Cerebellar cortex (tissue), 1 donor: ENCODE measurements at regions not wholly inside any gene's neighbourhood (a gene's known extent, or its start where the extent isn't known, plus 50 kb on each side); places are given as distances from the start of the nearest gene placed in this dataset.
A peak's percentile ranks its signal among the peaks of the same experiment; 100 is the strongest.

Experiments used
- DNase-seq: peaks from one replicate; pipeline ENCODE4 v3.0.0-alpha.2; 2015; ENCODE audit warnings: low spot score

DNA sequence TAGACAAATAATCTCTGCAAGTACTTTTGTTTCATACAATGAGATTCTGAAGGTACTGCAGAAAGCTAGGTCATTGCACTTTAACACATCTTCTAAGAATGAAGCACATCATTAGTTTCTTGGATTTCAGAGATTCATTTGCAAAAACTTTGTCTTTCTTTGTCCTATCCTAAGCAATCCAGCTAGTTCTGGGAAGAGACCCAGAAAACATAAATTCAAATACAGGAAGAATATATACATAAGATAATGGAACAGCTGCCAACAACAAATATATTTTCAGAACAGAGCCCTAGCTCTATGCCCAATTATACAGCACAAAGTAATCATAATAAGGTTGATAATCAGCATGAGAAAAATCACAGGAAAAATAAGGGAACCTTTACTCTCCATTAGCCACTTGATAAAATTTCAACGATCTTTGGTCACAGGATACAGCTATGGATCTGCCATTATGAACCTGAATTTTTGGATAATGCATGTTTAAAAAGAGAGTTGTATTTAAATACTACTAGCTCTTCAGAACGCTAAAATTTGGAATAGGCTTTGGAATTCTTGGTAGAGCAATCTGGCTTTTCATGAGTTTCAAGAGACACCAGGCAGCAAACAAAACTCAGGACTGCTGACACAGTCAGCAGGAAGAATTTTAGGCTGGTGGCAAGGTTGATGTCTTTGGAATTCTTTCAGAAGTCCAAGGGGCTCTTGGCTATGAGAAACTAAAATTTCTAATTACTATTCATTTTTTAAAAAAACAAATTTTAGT is 250.4 kb upstream of the SMIM21 start:
- no peak for DNase-seq

DNA sequence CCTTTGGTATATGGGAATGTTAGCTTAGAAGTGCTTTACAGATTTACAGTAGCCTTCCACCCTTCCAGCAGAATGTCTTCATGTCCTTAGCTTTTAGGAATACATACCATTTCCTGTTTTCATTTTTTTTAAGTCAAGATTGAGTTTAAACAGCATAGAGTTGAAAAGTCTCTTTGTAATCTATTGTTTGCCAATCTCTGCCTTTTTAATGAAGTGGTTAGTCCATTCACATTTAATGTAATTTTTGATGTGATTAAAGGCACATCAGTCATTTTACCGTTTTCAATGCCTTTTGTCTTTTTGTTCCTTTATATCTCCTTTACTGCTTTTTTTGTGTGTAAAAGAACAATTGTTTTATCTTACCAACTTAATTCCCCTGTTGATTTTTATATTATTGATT is 233.4 kb upstream of the SMIM21 start:
- no peak for DNase-seq

GRCh38 chr18:75659535-75660023 is 232.1 kb upstream of the SMIM21 start:
- no peak for DNase-seq

GRCh38 chr18:75658330-75658729 is 230.8 kb upstream of the SMIM21 start:
- DNase-seq = no peak

- no peak for DNase-seq
Measured at GRCh38 chr18:75656563-75657247, 229.2 kb upstream of the SMIM21 start.

DNA sequence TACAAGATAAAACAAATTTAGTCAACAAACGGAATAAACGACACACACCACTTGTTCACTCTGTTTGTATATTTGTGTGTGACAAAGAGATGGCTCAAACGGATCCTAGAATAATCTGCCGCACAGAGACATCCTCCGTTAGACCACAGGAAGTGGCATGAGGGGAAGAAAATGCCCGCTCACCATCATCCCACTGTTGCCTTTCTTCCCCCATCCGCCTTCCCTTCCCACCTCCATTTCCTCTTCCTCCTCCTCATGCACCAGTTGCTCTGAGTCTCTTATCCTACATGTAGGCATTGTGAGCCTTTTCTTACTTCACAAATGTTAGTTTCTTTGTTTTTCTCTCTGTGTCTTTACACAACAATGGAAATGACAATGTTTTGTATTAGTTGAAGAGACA is 228.5 kb upstream of the SMIM21 start:
- no peak for DNase-seq

DNA sequence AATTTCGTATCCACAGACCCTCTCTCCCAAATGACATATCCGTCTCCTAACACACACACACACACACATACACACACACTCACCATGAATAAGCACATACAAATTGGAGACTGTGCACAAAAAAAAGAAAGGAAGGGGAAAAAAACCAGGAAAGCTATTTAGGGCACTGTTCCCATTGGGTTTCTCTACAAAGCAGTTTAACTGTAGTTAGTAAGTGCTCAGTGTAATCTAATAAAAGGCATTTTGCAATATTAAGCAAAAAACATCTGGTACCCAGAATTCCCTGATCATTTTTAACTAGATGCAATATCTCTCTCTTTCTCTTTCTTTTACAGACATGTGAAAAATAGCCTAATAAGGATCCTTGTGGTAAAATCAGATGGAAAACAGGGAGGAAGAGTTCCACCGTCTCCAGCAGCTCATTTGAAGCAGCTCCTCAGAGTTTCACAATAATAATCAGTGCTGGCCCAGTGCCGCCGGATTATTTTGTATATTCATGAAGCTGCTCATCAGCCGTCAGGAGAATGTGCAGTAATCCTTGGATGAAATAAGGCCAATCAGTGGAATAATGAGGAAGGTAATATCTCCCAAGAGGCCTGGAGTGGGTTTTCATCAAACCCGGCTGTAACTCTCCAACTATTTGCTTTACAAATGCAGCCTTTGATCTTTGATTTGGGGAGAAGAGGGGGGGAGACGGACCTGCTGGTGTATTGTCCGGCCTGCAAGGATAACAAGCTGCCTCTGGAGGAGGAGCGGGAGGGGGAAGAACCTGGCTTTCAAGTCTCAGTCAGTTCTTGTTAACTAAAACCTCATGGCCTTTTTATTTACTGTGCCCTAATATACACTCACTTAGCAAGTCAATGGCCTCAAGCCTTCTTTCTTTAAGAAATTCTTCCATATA is 227.6 kb upstream of the SMIM21 start:
- no peak for DNase-seq

GRCh38 chr18:75654386-75654785 is 226.9 kb upstream of the SMIM21 start:
- no peak for DNase-seq

GRCh38 chr18:75652528-75652927 is 225.0 kb upstream of the SMIM21 start:
- DNase-seq = no peak

DNA sequence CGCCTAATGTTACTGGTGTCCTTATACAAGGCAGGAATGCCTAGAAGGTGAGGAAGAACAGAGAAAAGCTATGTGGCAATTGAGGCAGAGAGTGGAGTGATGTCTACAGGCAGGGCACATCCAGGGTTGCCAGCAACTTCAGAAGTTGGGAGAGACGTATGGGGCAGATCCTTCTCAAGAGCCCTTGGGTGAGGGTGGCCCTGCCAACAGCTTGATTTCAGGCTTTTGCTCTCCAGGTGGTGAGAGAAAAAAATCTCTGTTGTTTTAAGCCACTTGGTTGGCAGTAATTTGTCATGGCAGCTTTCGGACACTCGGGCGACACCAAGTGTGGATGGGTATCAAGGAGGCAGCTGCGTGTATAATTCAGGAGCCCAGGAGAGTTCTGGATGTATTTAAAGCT is 217.4 kb upstream of the SMIM21 start:
- DNase-seq = no peak

DNA sequence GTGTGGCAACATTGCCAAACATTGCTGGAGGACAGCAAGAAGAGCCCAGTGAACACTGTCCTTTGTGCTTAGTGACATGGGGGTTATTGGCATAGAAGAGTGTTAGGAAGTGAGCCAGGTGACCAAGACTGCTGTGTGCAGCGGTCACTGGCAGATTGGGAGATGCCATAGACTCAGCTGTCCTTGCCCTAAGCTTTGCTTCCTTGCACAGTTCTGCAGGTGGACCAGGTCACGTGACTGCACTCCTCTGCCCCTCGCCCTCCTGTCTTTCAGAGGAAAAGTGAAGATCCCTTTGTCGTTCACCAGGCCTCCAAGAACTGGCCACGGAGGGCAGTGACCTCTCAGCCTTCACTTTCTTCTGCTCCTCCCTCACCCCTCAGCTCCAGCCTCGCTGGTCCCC is 215.6 kb upstream of the SMIM21 start:
- no peak for DNase-seq

DNA sequence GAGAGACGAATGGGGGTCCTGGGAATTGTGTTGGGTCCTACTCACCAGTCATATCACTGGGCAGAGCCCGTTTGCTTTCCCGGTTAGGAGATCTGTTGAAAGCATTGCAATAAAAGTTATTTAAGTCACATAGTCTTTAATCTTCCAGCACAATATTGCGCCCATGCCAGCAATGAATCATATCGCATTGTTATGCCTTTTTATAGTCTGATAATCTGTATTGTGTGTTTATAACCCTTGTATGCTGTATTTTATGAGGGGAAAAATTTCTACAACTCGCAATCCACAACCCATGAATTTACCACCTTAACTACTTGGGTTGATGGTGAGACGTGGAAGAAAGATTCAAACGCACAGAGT is 211.9 kb upstream of the SMIM21 start:
- DNase-seq = no peak

GRCh38 chr18:75638776-75639471 is 211.4 kb upstream of the SMIM21 start:
- DNase-seq = no peak

- no peak for DNase-seq
Measured at GRCh38 chr18:75638223-75638775, 210.8 kb upstream of the SMIM21 start.

GRCh38 chr18:75635096-75635495 is 207.6 kb upstream of the SMIM21 start:
- DNase-seq = peak; percentile 1

DNA sequence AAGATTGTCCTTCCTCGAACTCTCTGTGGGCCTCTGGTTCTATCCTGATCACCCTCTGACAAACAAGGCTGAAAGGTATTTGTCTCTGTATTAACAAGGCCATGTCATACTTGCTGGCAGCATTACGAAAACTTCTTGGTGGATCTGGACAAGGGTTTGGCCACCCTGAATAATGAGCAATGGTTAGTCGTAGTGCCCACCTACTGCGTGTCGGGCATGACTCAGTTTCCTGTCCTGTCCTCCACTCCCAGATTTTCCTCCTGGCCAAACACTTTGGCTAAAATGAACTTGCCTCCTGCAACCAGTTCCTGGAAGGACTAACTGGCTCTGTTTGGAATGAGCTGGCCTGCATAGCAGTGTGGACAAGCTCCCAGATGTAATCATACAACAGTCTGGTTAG is 198.5 kb upstream of the SMIM21 start:
- no peak for DNase-seq

- DNase-seq = no peak
Measured at GRCh38 chr18:75624869-75625268, 197.4 kb upstream of the SMIM21 start.

DNA sequence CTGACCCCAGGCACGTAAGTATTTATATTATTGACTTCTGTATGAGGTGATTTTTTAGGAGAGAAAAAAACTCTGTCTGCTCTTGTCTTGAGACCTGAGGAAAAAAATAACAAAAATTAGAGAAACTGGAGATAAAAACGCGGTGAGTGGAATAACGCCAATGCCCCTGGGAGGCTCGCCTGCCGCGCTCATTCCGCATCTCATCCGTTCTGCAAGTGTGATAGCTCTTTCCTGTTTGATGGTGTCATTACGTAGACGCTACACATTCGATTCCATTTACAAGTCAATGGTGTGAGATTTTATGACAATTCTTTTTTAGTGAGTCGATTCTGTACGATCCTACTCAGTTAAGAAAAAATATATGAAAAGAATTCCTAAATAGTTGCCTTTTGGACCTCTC is 194.3 kb upstream of the SMIM21 start:
- no peak for DNase-seq

DNA sequence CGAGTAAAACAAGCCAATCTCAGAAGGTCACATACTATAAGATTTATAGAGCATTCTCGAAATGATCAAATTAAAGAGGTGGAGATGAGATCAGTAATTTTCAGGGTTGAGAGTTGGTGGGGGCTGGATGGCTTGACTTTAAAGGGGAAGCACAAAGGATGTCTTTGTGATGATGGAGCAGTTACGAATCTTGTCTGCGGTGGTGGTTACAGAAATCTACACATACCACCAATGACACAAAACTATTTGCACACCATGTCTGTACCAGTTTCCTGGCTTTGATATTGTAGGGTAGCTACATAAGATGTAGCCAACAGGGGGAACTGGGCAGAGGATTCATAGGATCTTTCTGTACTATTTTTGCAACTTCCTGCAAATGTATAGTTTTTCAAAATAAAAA is 190.6 kb upstream of the SMIM21 start:
- DNase-seq = no peak

DNA sequence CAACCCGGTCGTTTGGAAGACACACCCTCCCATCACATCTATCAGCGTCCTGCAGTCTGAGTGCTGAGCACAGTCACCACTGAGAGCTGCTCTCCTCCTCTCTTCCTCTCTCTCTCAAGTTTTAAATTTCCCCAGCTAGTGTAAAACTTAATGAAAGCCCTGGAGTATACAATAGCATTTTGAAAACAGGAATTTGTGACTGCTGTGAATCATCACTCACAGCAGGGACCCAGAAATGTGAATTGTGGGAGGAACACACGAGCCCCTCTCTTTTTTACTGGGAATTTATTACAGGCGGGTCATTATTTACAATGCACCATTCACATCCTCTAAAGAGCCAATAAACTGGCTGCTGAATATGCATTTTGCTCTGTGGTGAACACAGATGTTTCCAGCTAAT is 185.0 kb upstream of the SMIM21 start:
- DNase-seq = no peak

DNA sequence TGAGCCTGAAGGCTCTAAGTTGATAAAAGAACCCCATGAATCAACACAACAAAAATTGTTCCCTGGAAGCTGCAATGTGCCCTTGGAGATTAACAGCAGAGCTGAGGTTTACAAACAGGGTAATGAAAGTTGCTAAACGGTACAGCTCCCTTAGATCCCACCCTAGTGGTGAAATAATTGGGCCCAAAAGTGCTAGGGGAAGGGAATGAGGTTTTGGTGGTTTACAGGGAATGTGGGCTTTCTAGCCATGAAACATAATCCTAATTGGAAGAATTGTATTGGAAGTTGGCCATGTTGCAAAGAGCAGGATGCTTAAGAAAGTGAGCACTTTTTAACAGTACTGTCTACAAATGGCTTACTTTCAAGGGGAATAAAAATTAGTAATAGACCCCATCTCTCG is 180.2 kb upstream of the SMIM21 start:
- no peak for DNase-seq

GRCh38 chr18:75592527-75592926 is 165.0 kb upstream of the SMIM21 start:
- DNase-seq = no peak
